Left ventricle myocardium superior (tissue), 1 donor: ENCODE measurements at regions not wholly inside any gene's neighbourhood (a gene's known extent, or its start where the extent isn't known, plus 50 kb on each side); places are given as distances from the start of the nearest gene placed in this dataset.
"Not testable (repeated sequence)": the region's sequence is repeated elsewhere in the genome, so short reads cannot be mapped to it uniquely, and the experiment has no call there.

ENCODE experiments used
- ATAC-seq: fragments of 200-7000 bp; cut with Tn5 transposase; one replicate; pipeline ENCODE4 v1.9.1; 2020; ENCODE audit warnings: mild to moderate bottlenecking, moderate library complexity
- DNase-seq: peaks from one replicate; pipeline ENCODE4 v3.0.0-alpha.2; 2020
- intact Hi-C: fragments of 100-400 bp; cut with micrococcal nuclease; formaldehyde crosslinking; loops from one replicate; pipeline ENCODE4 v1.11.0; 2022
- donor health status: DM: no; HTN: yes; CAD: no; lungs with severe emphysema.

- no peak for ATAC-seq
- no peak for DNase-seq
- intact Hi-C loops = no loop called here
Measured at GRCh38 chr6:128617285-128617684, 96.9 kb upstream of the PTPRK start.

GRCh38 chr6:128616342-128616741 is 95.9 kb upstream of the PTPRK start:
- intact Hi-C loops = no loop called here
- ATAC-seq (no peak), DNase-seq (no peak)

GRCh38 chr6:128606611-128607010 is 86.2 kb upstream of the PTPRK start:
- ATAC-seq = no peak
- intact Hi-C loops = no loop called here
- DNase-seq = no peak

- no peak for DNase-seq
- intact Hi-C loops = no loop called here
- ATAC-seq = no peak
Measured at GRCh38 chr6:128605961-128606360, 85.6 kb upstream of the PTPRK start.

GRCh38 chr6:128601060-128601459 is 80.7 kb upstream of the PTPRK start:
- no peak for DNase-seq
- peak; percentile 91 for ATAC-seq
- intact Hi-C loops = no loop called here

- DNase-seq (no peak), ATAC-seq (peak; percentile 38)
- intact Hi-C loops = no loop called here
Measured at GRCh38 chr6:128600397-128600951, 80.1 kb upstream of the PTPRK start.

- intact Hi-C loops = no loop called here
- DNase-seq = no peak
- no peak for ATAC-seq
Measured at GRCh38 chr6:128599036-128599435, 78.6 kb upstream of the PTPRK start.

- DNase-seq (no peak), ATAC-seq (no peak)
- intact Hi-C loops = no loop called here
Measured at GRCh38 chr6:128598571-128598970, 78.2 kb upstream of the PTPRK start.

- DNase-seq = no peak
- ATAC-seq = no peak
- intact Hi-C loops = no loop called here
Measured at GRCh38 chr6:128597956-128598355, 77.6 kb upstream of the PTPRK start.

- ATAC-seq (no peak), DNase-seq (no peak)
- intact Hi-C loops = no loop called here
Measured at GRCh38 chr6:128597004-128597403, 76.6 kb upstream of the PTPRK start.

- intact Hi-C loops = no loop called here
- no peak for ATAC-seq
- no peak for DNase-seq
Measured at GRCh38 chr6:128595544-128595943, 75.1 kb upstream of the PTPRK start.

GRCh38 chr6:128586095-128586494 is 65.7 kb upstream of the PTPRK start:
- DNase-seq (no peak), ATAC-seq (no peak)
- intact Hi-C loops = no loop called here

- intact Hi-C loops = no loop called here
- DNase-seq = peak; percentile 53
- ATAC-seq = peak; percentile 63
Measured at GRCh38 chr6:128580224-128581110, 60.1 kb upstream of the PTPRK start.

GRCh38 chr6:128575254-128575653 is 54.9 kb upstream of the PTPRK start:
- intact Hi-C loops, ATAC-seq, DNase-seq: not testable (repeated sequence)

- no peak for ATAC-seq
- intact Hi-C loops = no loop called here
Measured at GRCh38 chr6:128574402-128574801, 54.0 kb upstream of the PTPRK start.

GRCh38 chr6:128573036-128573435 is 52.6 kb upstream of the PTPRK start:
- intact Hi-C loops = no loop called here
- DNase-seq (no peak), ATAC-seq (no peak)

More at GRCh38 chr6:128574402-128574801, 54.0 kb upstream of the PTPRK start:
- no peak for DNase-seq

GRCh38 chr6:128572294-128572693 is 51.9 kb upstream of the PTPRK start:
- DNase-seq (no peak), ATAC-seq (no peak)
- intact Hi-C loops = no loop called here

GRCh38 chr6:128570680-128571063 is 50.3 kb upstream of the PTPRK start:
- DNase-seq = no peak
- intact Hi-C loops = no loop called here
- no peak for ATAC-seq

GRCh38 chr6:128569732-128570679 is 49.6 kb upstream of the PTPRK start:
- intact Hi-C loops = no loop called here
- ATAC-seq (peak; percentile 33), DNase-seq (no peak)
